ENCODE measurements at regions not wholly inside any gene's neighbourhood (a gene's known extent, or its start where the extent isn't known, plus 50 kb on each side); places are given as distances from the start of the nearest gene placed in this dataset.
"Not testable (repeated sequence)": the region's sequence is repeated elsewhere in the genome, so short reads cannot be mapped to it uniquely, and the experiment has no call there.

DNA sequence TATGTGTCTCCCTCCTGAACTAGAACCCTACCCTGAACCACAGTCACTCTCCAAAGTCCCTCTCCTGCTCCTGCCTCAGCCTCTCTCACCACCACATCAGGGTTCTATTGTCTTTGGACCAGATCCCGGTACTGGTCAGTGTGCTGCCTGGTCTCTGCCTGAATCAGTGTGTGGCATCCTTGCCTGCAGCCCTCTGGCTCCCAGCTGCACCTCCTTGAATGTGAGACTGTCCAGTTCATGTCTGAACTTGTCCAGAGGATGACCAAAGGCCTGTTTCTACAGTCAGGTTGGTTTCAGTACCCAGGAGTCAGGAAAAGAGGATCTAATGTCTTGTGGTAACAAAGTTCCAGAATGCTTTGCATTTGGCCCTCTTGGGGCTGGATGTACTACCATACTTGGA is 76.8 kb upstream of the RANBP3L start:
- Mint-ChIP-seq H3K4me3 (no peak overlapping the region), H3K4me1 (no peaks in the 10 kb centered on the region), H3K27me3 (peaks cover 23% of the 10 kb centered on the region), H3K9me3 (no peaks in the 10 kb centered on the region), H3K27ac (peak overlapping the region in 1 of 2 donors; percentile 35)
- ATAC-seq = peak; percentile 17
- no peak for DNase-seq

DNA sequence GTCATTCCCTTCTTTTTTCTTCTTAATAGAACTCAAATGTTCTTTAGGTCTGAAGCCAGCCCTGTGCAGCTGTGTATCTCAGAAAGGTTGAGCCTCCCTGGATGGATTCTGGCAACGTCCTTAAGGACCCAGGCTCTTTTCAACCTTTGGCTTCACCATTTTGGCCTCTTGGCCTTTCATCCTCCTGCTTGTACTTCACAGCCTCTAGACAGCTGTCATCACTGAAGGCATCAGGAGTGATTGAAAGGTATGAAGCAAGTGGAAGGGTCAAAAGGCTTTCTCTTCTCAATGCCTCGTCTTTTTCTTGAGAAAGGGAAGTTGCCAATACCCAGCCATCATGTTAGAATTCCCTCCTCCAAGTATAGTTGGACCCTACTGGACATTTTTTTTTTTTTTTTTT is 81.2 kb upstream of the RANBP3L start:
- no peaks in the 10 kb centered on the region for H3K9me3 Mint-ChIP-seq
- ATAC-seq = no peak
- H3K27me3 Mint-ChIP-seq = peaks cover 23% of the 10 kb centered on the region
- no peak overlapping the region for H3K4me3 Mint-ChIP-seq
- no peak overlapping the region for H3K27ac Mint-ChIP-seq
- DNase-seq = no peak
- H3K4me1 Mint-ChIP-seq = no peaks in the 10 kb centered on the region

DNA sequence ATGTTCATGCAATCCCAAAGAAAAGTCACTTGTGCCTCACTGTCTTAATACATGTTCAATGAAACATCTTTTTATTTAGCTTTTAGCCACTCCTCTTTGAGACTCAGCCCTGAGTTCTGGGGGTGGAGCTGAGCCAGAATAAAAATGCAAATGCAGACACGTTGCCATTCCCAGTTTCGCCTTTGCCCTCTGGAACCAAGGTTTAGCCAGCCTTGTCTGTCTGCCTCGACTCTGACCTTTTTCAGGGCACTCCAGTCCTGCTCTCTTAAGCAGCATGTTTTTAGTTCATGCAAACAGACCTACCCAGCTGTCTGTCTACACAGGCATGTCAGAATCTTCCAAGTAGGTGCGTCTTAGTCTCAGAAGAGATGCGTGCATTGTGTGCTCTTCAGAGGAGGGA is 82.2 kb upstream of the RANBP3L start:
- DNase-seq = no peak
- Mint-ChIP-seq H3K27ac (peak overlapping the region in 1 of 2 donors; percentile 65), H3K4me1 (no peaks in the 10 kb centered on the region), H3K9me3 (no peaks in the 10 kb centered on the region), H3K4me3 (no peak overlapping the region), H3K27me3 (peaks cover 15% of the 10 kb centered on the region)
- no peak for ATAC-seq

DNA sequence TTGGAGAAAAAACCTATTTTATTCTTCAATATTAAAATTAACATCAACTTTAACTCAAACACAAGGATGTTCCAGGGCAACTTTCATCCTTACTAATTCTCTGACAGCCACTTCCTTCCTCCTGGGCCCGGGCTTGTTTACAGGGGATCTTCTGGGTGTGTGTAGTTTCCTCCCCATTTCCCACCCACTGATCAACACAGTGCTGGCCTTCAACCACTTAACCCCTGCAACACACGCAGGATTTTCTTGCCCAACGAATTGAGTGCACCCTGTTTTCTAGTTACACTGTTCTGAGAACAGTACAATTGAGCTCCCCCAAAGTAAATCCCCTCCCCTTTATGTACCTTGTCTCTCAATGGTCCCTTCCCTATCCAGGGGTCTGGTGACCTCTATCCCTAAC is 83.1 kb upstream of the RANBP3L start:
- DNase-seq (no peak), ATAC-seq (no peak)
- no peak overlapping the region for H3K27ac Mint-ChIP-seq
- no peak overlapping the region for H3K4me3 Mint-ChIP-seq
- peaks cover 9% of the 10 kb centered on the region for H3K27me3 Mint-ChIP-seq
- H3K9me3 Mint-ChIP-seq = no peaks in the 10 kb centered on the region
- H3K4me1 Mint-ChIP-seq = no peaks in the 10 kb centered on the region

DNA sequence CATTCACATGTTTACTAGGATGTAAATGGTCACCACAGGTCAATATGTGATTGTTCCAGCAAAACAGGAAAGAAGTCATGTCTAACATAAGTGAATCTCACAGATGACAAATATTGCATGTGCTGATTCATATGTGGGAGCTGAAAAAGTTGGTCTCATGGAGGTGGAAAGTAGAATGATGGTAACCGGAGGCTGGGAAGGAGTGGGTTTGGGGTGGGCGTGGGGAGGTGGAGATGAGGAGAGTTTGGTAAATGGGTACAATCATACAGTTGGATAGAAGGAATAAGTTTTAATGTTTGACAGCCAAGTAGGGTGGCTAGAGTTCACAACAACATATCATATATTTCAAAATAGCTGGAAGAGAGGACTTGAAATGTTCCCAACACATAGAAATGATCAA is 83.8 kb upstream of the RANBP3L start:
- Mint-ChIP-seq H3K27ac (no peak overlapping the region), H3K9me3 (no peaks in the 10 kb centered on the region), H3K4me1 (no peaks in the 10 kb centered on the region), H3K27me3 (peaks cover 8% of the 10 kb centered on the region), H3K4me3 (no peak overlapping the region)
- no peak for ATAC-seq
- no peak for DNase-seq

DNA sequence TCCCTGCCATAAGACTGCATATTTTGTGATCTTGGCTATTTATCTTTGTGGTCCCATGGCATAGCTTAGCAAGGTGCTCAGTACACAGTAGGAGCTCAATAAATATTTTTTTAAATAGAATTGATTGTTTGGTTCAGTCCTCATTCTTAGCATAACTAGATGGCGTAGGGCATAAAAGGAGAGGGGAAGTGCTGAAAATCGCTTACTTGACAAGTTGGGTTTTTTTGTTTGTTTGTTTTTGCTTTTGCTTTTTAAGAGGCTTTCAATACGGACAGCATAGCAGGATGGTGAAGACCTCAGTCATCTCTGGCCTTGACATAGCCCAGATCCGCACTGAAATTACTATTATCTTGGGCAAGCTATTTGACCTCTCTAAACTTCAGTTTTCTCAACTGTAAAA is 86.6 kb upstream of the RANBP3L start:
- ATAC-seq (no peak), DNase-seq (no peak)
- H3K27ac Mint-ChIP-seq = no peak overlapping the region
- H3K4me3 Mint-ChIP-seq = no peak overlapping the region
- no peaks in the 10 kb centered on the region for H3K4me1 Mint-ChIP-seq
- peaks cover 19% of the 10 kb centered on the region for H3K27me3 Mint-ChIP-seq
- H3K9me3 Mint-ChIP-seq = no peaks in the 10 kb centered on the region

DNA sequence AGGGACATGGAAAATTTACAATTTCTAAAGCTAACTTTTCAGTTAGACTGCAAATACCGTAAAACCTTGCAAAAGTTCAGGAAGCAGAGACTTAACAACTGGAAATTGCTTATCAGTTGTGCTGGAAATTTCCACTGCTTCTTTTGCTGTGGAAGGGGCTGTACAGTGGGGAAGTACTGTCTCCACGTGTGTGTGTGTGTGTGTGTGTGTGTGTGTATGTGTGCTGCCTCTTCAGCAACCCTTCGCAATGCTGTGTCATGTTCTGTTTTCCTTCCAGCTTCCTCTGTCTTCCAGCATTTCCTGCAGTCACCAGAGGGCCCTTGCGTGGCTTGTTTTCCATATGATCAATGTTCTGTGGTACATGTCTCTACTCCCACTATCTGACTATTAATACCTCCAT is 87.5 kb upstream of the RANBP3L start:
- H3K27me3 Mint-ChIP-seq = peaks cover 19% of the 10 kb centered on the region
- H3K27ac Mint-ChIP-seq = peak overlapping the region in 1 of 2 donors; percentile 63
- no peak for DNase-seq
- H3K4me3 Mint-ChIP-seq = no peak overlapping the region
- H3K9me3 Mint-ChIP-seq = no peaks in the 10 kb centered on the region
- H3K4me1 Mint-ChIP-seq = no peaks in the 10 kb centered on the region
- ATAC-seq = no peak

DNA sequence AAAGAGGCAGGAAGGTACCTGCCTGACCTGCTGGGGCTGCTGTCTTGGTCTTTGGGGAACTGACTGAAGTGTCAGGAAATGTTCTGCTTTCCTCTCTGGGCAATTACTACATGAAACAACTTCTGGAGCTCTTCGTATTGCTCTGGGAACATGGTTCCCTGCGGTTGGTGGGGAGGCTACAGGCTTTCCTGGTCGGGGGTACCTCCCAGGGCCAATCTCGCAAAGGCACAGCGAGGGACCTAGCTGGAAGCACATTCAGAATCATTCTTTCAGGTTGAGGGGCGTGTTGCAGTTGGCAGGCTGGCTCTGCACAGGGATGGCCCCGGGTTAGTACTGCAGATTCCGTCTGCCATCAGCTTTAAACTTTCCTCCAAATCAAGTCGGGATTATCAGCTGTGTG is 88.9 kb upstream of the RANBP3L start:
- H3K27ac Mint-ChIP-seq = no peak overlapping the region
- peaks cover 19% of the 10 kb centered on the region for H3K27me3 Mint-ChIP-seq
- H3K9me3 Mint-ChIP-seq = no peaks in the 10 kb centered on the region
- H3K4me3 Mint-ChIP-seq = no peak overlapping the region
- DNase-seq (no peak), ATAC-seq (no peak)
- no peaks in the 10 kb centered on the region for H3K4me1 Mint-ChIP-seq

DNA sequence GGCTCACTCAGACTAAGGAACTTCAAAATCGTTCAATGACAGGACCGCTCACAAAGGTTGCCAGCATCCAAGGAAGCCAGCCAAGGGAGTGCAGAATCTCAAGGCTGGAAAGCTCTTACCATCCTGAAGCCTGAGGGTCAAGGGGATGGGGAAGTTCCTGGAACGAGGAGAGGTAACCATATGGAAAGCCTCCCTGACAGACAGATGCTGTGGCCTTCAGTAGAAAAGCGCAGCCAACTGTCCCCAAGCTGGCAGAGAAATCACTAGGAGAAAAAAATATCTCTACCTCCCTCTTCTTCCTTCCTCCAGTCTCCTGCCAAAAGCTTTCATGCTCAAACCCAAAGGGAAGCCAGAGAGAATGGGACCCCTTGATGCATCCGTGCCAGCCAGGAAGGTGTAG is 90.5 kb upstream of the RANBP3L start:
- Mint-ChIP-seq H3K4me3 (no peak overlapping the region), H3K9me3 (no peaks in the 10 kb centered on the region), H3K27me3 (peaks cover 19% of the 10 kb centered on the region), H3K27ac (no peak overlapping the region), H3K4me1 (no peaks in the 10 kb centered on the region)
- DNase-seq = no peak
- ATAC-seq = no peak

DNA sequence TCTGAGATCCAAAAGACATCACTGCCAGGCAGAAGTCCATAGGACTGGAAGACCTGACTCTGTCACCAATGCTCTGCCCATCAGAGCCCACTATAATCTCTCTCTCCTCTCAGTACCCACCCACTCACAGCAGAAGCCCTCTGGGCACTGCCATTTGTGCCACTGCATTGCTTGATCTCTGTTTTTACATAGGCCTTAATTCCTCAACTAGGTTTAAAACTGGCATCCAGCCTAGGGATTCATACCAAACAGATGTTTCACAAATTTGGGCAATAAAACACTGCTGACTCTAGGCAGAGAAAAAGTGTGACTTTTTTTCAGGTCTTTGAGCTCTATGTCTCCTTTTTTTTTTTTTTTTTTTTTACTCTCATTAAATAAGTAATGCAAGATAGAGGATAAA is 91.1 kb upstream of the RANBP3L start:
- H3K27ac Mint-ChIP-seq = no peak overlapping the region
- H3K9me3 Mint-ChIP-seq = no peaks in the 10 kb centered on the region
- ATAC-seq (no peak), DNase-seq (no peak)
- H3K4me3 Mint-ChIP-seq = no peak overlapping the region
- peaks cover 21% of the 10 kb centered on the region for H3K27me3 Mint-ChIP-seq
- no peaks in the 10 kb centered on the region for H3K4me1 Mint-ChIP-seq

DNA sequence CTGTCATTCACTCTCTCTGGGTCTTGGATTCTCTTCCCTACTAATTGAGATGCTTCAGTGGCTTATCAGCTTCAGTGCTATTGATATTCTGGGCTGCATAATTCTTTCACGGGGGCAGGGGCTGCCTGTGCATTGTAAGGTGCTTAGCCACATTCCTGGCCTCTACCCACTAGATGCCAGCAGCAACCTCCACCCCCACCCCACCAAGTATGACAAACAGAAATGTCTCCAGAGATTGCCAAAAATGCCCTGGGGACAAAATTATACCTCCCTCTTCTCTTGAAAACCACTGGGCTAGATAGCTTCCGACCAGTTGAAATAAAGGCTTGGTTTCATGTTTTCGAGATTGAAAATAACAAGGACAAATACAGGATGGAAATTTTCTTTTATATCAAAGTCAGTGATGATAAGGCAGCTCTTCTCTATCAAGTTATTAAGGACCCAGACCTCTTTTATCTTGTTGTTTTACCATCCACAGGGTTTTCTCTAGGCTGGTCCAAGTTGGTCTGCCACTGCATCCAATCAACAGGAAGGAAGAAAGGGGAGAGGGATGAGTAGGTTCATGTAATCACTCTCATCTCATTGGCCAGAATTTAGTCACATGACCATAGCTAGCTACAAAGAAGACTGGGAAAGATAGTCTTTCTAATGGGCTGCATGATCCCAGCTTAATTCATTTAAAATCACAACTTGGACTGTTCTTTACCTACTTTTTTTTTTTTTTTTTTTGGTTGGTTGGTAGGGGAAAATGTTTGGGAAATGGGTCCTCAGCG is 92.1 kb upstream of the RANBP3L start:
- Mint-ChIP-seq H3K27me3 (peaks cover 27% of the 10 kb centered on the region), H3K9me3 (no peaks in the 10 kb centered on the region), H3K27ac (no peak overlapping the region), H3K4me3 (no peak overlapping the region), H3K4me1 (no peaks in the 10 kb centered on the region)
- DNase-seq (no peak), ATAC-seq (no peak)

DNA sequence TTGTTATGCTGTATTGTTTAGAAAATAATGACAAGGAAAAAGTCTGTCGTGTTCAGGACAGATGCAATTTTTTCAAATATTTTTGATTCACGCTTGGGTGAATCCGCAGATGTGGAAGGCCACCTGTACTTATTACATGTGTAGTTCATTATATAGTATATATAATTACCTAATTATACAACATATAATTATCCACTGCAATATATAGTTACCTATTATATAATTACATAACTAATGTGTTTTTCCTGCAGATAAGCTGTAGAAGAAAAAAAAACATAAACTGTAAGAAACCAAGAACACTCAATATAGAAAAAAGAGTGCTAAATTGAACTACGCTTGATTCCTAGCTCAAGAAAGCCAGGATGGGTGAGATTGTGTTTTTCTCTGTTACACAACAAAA is 93.6 kb upstream of the RANBP3L start:
- ATAC-seq = no peak
- Mint-ChIP-seq H3K27ac (no peak overlapping the region), H3K4me3 (no peak overlapping the region), H3K4me1 (no peaks in the 10 kb centered on the region), H3K27me3 (peaks cover 24% of the 10 kb centered on the region), H3K9me3 (no peaks in the 10 kb centered on the region)
- DNase-seq = no peak

DNA sequence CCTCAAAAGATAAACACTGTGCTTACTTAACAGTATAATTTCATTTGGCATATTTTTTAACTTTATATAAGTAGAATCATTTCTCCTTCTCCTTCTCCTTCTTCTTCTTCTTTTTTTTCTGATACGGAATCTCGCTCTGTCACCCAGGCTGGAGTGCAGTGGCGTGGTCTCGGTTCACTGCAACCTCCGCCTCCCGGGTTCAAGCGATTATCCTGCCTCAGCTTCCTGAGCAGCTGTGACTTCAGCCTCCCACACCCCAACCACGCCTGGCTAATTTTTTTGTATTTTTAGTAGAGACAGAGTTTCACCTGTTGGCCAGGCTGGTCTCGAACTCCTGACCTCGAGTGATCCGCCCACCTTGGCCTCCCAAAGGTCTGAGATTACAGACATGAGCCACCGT is 94.2 kb upstream of the RANBP3L start:
- H3K9me3 Mint-ChIP-seq, DNase-seq: not testable (repeated sequence)

DNA sequence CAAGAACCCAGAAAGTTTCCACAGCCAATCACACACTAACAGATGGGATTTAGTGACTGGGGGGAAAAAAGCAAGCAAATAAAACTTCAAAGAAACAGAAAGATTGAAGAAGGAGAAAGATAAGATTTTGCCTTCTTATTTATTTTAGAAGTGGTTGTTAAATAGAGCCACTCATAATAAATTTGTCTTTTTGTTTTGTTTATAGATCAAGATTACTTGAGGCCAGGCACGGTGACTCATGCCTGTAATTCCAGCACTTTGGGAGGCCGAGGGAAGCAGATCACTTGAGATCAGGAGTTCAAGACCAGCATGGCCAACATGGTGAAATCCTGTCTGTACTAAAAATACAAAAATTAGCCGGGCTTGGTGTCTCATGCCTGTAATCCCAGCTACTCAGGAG is 94.9 kb upstream of the RANBP3L start:
- Mint-ChIP-seq H3K27ac (no peak overlapping the region), H3K4me3 (no peak overlapping the region), H3K4me1 (no peaks in the 10 kb centered on the region), H3K9me3 (no peaks in the 10 kb centered on the region), H3K27me3 (peaks cover 13% of the 10 kb centered on the region)
- no peak for ATAC-seq
- DNase-seq = no peak

More for the DNA sequence above, 94.2 kb upstream of the RANBP3L start:
- not testable (repeated sequence) for ATAC-seq, H3K4me1 Mint-ChIP-seq, H3K4me3 Mint-ChIP-seq, H3K27ac Mint-ChIP-seq
- peaks cover 17% of the 10 kb centered on the region for H3K27me3 Mint-ChIP-seq

DNA sequence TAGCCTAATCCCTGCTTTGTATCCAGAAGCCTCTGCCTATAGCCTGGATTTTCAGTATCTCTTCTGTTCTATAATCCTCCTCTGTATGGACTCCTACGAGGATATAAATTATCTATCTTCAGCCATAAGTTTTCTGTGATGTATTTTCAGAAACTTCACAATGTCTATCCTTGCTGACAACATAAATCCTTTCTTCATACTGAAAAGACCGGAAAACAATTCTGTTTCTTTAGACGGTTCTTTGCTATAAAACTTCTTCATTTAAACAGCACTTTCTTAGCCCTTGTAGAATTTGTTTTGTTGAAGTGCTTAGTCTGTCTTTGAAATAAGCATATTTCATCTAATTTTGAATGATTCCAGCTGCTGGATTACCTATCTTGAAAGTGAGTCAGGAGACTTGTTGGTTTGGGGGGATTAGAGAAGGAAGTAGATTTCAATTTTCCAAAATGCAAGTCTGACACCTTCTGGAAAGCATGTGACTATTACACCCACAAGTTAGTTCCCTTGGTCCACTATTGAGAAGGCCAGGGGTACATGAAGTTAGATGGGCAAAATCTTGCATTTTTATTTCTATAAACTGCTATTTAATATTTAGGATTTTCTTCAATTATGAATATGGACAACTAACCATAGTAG is 96.3 kb upstream of the RANBP3L start:
- Mint-ChIP-seq H3K9me3 (no peaks in the 10 kb centered on the region), H3K4me1 (no peaks in the 10 kb centered on the region), H3K4me3 (no peak overlapping the region), H3K27me3 (peaks cover 7% of the 10 kb centered on the region), H3K27ac (no peak overlapping the region)
- no peak for DNase-seq
- no peak for ATAC-seq

DNA sequence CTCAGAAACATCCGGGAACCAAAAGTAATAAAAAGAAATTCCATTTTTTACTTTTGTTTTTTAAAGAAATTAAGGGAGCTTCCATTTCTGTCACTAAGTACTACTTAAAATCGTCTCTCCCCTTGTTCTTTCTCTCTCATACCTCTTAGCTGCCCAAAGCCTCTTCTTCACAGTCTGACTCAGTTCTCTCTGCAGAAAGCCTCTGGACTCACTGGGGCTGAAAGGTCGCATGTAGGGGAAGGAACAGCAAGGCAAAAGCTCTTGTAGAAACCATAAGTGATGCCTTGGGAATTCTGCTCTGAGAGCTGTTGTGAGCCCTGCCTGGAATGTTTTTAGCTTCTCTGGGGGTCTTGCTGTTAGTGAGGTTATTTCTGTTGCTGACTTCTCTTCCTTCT is 100.8 kb upstream of the RANBP3L start:
- ATAC-seq (no peak), DNase-seq (no peak)
- no peaks in the 10 kb centered on the region for H3K9me3 Mint-ChIP-seq
- H3K4me3 Mint-ChIP-seq = no peak overlapping the region
- H3K27me3 Mint-ChIP-seq = peaks cover 7% of the 10 kb centered on the region
- H3K27ac Mint-ChIP-seq = no peak overlapping the region
- H3K4me1 Mint-ChIP-seq = no peaks in the 10 kb centered on the region

Data from stimulated activated naive CD8-positive, alpha-beta T cell treated with anti-CD3 and anti-CD28 coated beads, Interleukin-15, amount 100 ng/mL, for 72 hours (primary cell).